ENCODE measurements at regions not wholly inside any gene's neighbourhood (a gene's known extent, or its start where the extent isn't known, plus 50 kb on each side); places are given as distances from the start of the nearest gene placed in this dataset.

DNA sequence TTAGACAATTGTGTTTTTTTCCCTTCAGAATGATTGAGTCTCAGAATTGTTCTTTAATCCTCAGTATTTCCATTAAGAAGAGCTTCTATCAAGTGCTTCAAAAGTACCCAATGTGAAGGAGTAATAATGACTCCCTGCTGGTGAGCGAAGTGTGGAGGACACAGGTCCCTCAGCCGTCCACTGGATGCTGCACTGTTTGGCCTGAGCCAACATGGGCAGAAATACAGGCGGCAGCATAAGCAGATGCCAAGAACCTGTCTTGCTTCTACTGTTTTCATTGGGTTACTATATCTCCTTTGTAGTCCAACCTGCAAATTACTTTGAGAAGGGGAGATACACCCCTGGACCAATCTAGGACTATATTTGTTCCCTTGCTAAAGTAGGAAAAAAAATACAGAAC lies 55.3 kb upstream of the DPH5 start:
- DNase-seq = no peak

- no peak for DNase-seq
These were observed 53.8 kb upstream of the DPH5 start for GRCh38 chr1:101079341-101079740.

- DNase-seq = no peak
These were observed 52.3 kb upstream of the DPH5 start for GRCh38 chr1:101077849-101078248.

DNA sequence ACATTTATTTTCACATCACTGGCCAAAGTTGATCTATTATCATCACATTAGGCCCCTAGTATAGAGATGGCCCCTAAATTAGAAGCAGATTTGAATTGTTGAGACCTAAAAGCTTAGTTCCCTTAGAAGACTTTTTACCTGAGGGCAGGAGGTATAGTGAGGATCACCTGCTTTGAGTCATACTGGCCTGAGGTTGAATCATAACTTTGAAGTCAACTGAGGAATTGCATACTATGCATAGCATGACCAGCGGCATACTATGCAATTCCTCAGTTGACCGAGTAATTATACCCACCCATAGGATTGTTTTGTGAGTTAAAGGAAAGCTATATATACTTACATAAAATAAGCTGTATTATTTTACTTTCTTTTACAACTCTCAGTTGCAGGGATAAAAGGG lies 50.3 kb upstream of the DPH5 start:
- DNase-seq = no peak

Measured in activated CD4-positive, alpha-beta T cell treated with anti-CD3 and anti-CD28 coated beads, Interleukin-2, amount 50 U/mL, for 4 hours (primary cell).